GM18505 (cell line): ENCODE measurements at regions not wholly inside any gene's neighbourhood (a gene's known extent, or its start where the extent isn't known, plus 50 kb on each side); places are given as distances from the start of the nearest gene placed in this dataset.

Experiments used
- ATAC-seq: cut with Tn5 transposase; IDR thresholded peaks from one replicate; pipeline ENCODE4 v1.9.1; 2021; ENCODE audit not compliant: unreplicated experiment
- POLR2A ChIP-seq: IDR thresholded peaks from 4 replicates; pipeline ENCODE4 v1.6.1; 2011; ENCODE audit warnings: borderline replicate concordance; ENCODE audit not compliant: insufficient read depth, insufficient read length; ENCODE audit errors: extremely low read depth

- no peak for TF ChIP-seq POLR2A
- ATAC-seq = no peak
These were observed 1079.3 kb upstream of the LRRTM3 start for GRCh38 chr10:65846541-65846940.

GRCh38 chr10:65846949-65847348 lies 1078.9 kb upstream of the LRRTM3 start:
- ATAC-seq = no peak
- no peak for TF ChIP-seq POLR2A

DNA sequence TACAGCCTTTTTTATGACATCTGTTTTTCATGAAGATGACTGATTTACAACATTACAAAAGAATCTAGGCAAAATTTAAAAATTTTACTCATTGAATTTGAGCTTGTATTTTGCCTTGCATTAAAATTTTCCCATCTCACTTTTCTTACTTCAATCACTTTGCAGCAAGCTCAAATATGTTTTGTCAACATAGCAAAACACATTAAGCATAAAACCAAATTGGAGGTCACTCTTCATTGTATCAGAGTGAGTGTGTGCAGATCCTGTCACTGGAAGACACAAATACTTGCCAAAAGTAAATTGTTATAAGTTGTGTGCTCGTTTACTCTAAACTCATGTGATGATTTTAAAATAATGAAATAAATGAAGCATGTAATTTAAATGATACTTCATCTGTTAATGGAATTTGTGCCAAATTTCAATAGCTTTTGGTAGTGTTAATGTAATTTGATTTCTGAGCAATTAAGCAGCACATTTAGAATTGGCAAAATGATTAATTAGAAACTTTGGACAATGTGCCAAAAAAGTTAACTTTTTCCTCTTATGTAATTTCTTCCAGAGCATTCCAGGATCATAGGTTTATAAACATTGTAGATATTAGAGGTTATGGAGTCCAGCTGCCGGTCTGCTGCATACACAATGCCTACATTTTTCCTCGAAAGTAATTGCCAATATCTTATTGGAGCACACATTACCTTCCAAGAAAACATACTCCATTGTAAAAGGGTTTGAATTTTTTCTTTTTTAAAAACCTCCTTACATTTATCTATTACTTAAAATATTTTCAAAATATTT lies 1078.2 kb upstream of the LRRTM3 start:
- no peak for TF ChIP-seq POLR2A
- no peak for ATAC-seq

DNA sequence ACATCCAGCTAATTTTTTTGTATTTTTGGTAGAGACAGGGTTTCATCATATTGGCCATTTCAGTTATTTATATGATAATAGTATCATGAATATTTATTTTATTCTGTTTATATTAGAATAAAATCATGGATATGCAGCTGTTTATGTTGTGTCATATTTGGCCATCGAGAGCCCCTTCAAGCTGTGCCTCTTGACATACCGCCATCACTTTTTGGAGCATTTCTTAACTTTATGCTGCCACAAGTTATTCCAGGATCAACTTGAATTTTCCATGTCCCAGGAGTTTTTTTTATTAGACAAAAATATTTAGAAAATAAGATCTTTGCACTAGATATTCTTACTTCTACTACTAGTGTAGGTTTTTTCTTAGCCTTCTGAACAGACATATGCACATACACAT lies 1067.0 kb upstream of the LRRTM3 start:
- no peak for TF ChIP-seq POLR2A
- no peak for ATAC-seq

- peak; percentile 94 for ATAC-seq
- no peak for TF ChIP-seq POLR2A
These were observed 1064.6 kb upstream of the LRRTM3 start for GRCh38 chr10:65861249-65861648.
